ENCODE measurements at regions not wholly inside any gene's neighbourhood (a gene's known extent, or its start where the extent isn't known, plus 50 kb on each side); places are given as distances from the start of the nearest gene placed in this dataset.
"Not testable (repeated sequence)": the region's sequence is repeated elsewhere in the genome, so short reads cannot be mapped to it uniquely, and the experiment has no call there.

GRCh38 chr1:182221990-182222389 is 160.5 kb upstream of the ZNF648 start:
- POLR2A ChIA-PET; H3K9me3 ChIP-seq (ENCODE audit: control insufficient read depth in 1 of 2, insufficient read depth in 1 of 2, low read depth in 1 of 2, low read length in 2 of 2); BruUV-seq (replicated peaks); H3K27me3 ChIP-seq (ENCODE audit: insufficient read depth, low read length); H3K4me3 ChIP-seq (replicated peaks in 1 of 2; ENCODE audit: low read depth in 1 of 2, low read length in 2 of 2); H3K27ac ChIP-seq (ENCODE audit: low read depth, low read length); RAD21 ChIA-PET (ENCODE audit: low non-redundant PET in 1 of 2, low total read pairs in 2 of 2, uncharacterized antibody in 2 of 2, unreplicated experiment in 2 of 2); ATAC-seq; H3K9me2 ChIP-seq (ENCODE audit: insufficient read depth); H3K4me2 ChIP-seq (ENCODE audit: low read length); H3K79me2 ChIP-seq (ENCODE audit: insufficient read depth, low read length); H3K9ac ChIP-seq (ENCODE audit: low read length); DNase-seq (ENCODE audit: low read depth, low spot score); H3K36me3 ChIP-seq (ENCODE audit: control insufficient read depth in 1 of 2, insufficient read depth in 2 of 2, low read length in 2 of 2); H2AFZ ChIP-seq (ENCODE audit: low read depth, low read length, poor library complexity, severe bottlenecking); CTCF ChIA-PET; intact Hi-C loops (cut with micrococcal nuclease); H4K20me1 ChIP-seq (ENCODE audit: insufficient read depth): not testable (repeated sequence)
- peaks cover 0 to 19% of the 10 kb centered on the region in 2 experiments; a peak in 3 of 4 replicates for H3K4me1 ChIP-seq (ENCODE audit: control insufficient read depth in 1 of 2, insufficient read depth in 2 of 2, low read length in 2 of 2)

- H3K79me2 ChIP-seq (ENCODE audit: insufficient read depth, low read length); H3K9ac ChIP-seq (ENCODE audit: low read length); H3K4me2 ChIP-seq (ENCODE audit: low read length); RAD21 ChIA-PET (ENCODE audit: low non-redundant PET in 1 of 2, low total read pairs in 2 of 2, uncharacterized antibody in 2 of 2, unreplicated experiment in 2 of 2); DNase-seq (ENCODE audit: low read depth, low spot score); intact Hi-C loops (cut with micrococcal nuclease); H3K9me3 ChIP-seq (ENCODE audit: control insufficient read depth in 1 of 2, insufficient read depth in 1 of 2, low read depth in 1 of 2, low read length in 2 of 2); H2AFZ ChIP-seq (ENCODE audit: low read depth, low read length, poor library complexity, severe bottlenecking); CTCF ChIA-PET; ATAC-seq; POLR2A ChIA-PET; H3K27me3 ChIP-seq (ENCODE audit: insufficient read depth, low read length); BruUV-seq (replicated peaks); H3K27ac ChIP-seq (ENCODE audit: low read depth, low read length); H3K36me3 ChIP-seq (ENCODE audit: control insufficient read depth in 1 of 2, insufficient read depth in 2 of 2, low read length in 2 of 2); H3K9me2 ChIP-seq (ENCODE audit: insufficient read depth); H4K20me1 ChIP-seq (ENCODE audit: insufficient read depth); H3K4me3 ChIP-seq (replicated peaks in 1 of 2; ENCODE audit: low read depth in 1 of 2, low read length in 2 of 2): not testable (repeated sequence)
- H3K4me1 ChIP-seq (ENCODE audit: control insufficient read depth in 1 of 2, insufficient read depth in 2 of 2, low read length in 2 of 2): peaks cover 0 to 22% of the 10 kb centered on the region in 2 experiments; a peak in 3 of 4 replicates
Measured at GRCh38 chr1:182221367-182221766, 159.9 kb upstream of the ZNF648 start.

- Histone ChIP-seq H2AFZ (ENCODE audit: low read depth, low read length, poor library complexity, severe bottlenecking) (no peak overlapping the region), H3K9me2 (ENCODE audit: insufficient read depth) (no peaks in the 10 kb centered on the region), H3K9ac (ENCODE audit: low read length) (no peak overlapping the region), H3K27ac (ENCODE audit: low read depth, low read length) (no peak overlapping the region), H3K4me3 (replicated peaks in 1 of 2; ENCODE audit: low read depth in 1 of 2, low read length in 2 of 2) (no peak overlapping the region), H4K20me1 (ENCODE audit: insufficient read depth) (no peaks in the 10 kb centered on the region), H3K4me1 (ENCODE audit: control insufficient read depth in 1 of 2, insufficient read depth in 2 of 2, low read length in 2 of 2) (peaks cover 0 to 27% of the 10 kb centered on the region in 2 experiments; a peak in 3 of 4 replicates), H3K27me3 (ENCODE audit: insufficient read depth, low read length) (no peaks in the 10 kb centered on the region), H3K9me3 (ENCODE audit: control insufficient read depth in 1 of 2, insufficient read depth in 1 of 2, low read depth in 1 of 2, low read length in 2 of 2) (no peaks in the 10 kb centered on the region), H3K4me2 (ENCODE audit: low read length) (peak overlapping the region; percentile 37), H3K36me3 (ENCODE audit: control insufficient read depth in 1 of 2, insufficient read depth in 2 of 2, low read length in 2 of 2) (no peaks in the 10 kb centered on the region), H3K79me2 (ENCODE audit: insufficient read depth, low read length) (no peaks in the 10 kb centered on the region)
- intact Hi-C loops (cut with micrococcal nuclease): no loop called here
- ChIA-PET POLR2A (no interaction called here), RAD21 (ENCODE audit: low non-redundant PET in 1 of 2, low total read pairs in 2 of 2, uncharacterized antibody in 2 of 2, unreplicated experiment in 2 of 2) (interaction anchor here in 1 of 2 experiments (0.7 kb wide), 1 partner anchor 67 kb away, joined by 3 read pairs; no protein-coding TSS in a partner anchor), CTCF (no interaction called here)
- TF ChIP-seq FOSL1 (IDR thresholded peaks at IDR 0.05; ENCODE audit: low read depth) (peak; percentile 76), RAD21 (IDR thresholded peaks at IDR 0.05; ENCODE audit: low read depth) (peak; percentile 12; the same call in 1 of the 2 replicates), SP1 (IDR thresholded peaks at IDR 0.05; ENCODE audit: low read depth) (peak; percentile 48; the same call in 1 of the 2 replicates), JUND (IDR thresholded peaks at IDR 0.05) (peak; percentile 62), POLR2AphosphoS5 (IDR thresholded peaks at IDR 0.05; ENCODE audit: low read depth, low read length) (no peak), EGR1 (IDR thresholded peaks at IDR 0.05; ENCODE audit: low read depth) (peak; percentile 32; the same call in 1 of the 2 replicates), CEBPB (IDR thresholded peaks at IDR 0.05; ENCODE audit: low read depth) (0 out of 2 replicates have a peak, but pooled peaks have one; percentile 16), TCF7L2 (IDR thresholded peaks at IDR 0.05; ENCODE audit: borderline replicate concordance, extremely low read depth, insufficient read depth, insufficient read length) (no peak), POLR2A (IDR thresholded peaks at IDR 0.05; ENCODE audit: borderline replicate concordance, extremely low read depth, insufficient read depth, insufficient read length) (no peak), CBX3 (IDR thresholded peaks at IDR 0.05; ENCODE audit: low read depth) (no peak), CTCF (IDR thresholded peaks at IDR 0.05 in 2 of 3, conservative IDR thresholded peaks at IDR 0.05 in 1 of 3; ENCODE audit: borderline replicate concordance in 1 of 3, insufficient read depth in 1 of 3, low read depth in 2 of 3, low read length in 2 of 3) (no peak)
- DNase-seq (ENCODE audit: low read depth, low spot score) (peak; percentile 22), ATAC-seq (peak; percentile 58; the same call in 1 of the 2 replicates)
- no TSS peak for BruUV-seq (replicated peaks)
Measured at GRCh38 chr1:182217967-182218366, 156.5 kb upstream of the ZNF648 start.

All from HCT116 (cell line).